GM12875 (cell line): ENCODE measurements at regions not wholly inside any gene's neighbourhood (a gene's known extent, or its start where the extent isn't known, plus 50 kb on each side); places are given as distances from the start of the nearest gene placed in this dataset.
"Not testable (repeated sequence)": the region's sequence is repeated elsewhere in the genome, so short reads cannot be mapped to it uniquely, and the experiment has no call there.

Source experiments
- H3K4me3 ChIP-seq: one replicate; pipeline ENCODE4 v1.5.1; 2011; ENCODE audit warnings: low read depth, low read length, control low read depth
- CTCF ChIP-seq: IDR thresholded peaks from 2 replicates; pipeline ENCODE4 v1.5.1; 2011; ENCODE audit warnings: low read depth, mild to moderate bottlenecking, control low read depth, inconsistent platforms, low read length, moderate library complexity, borderline replicate concordance; ENCODE audit not compliant: insufficient read depth

DNA sequence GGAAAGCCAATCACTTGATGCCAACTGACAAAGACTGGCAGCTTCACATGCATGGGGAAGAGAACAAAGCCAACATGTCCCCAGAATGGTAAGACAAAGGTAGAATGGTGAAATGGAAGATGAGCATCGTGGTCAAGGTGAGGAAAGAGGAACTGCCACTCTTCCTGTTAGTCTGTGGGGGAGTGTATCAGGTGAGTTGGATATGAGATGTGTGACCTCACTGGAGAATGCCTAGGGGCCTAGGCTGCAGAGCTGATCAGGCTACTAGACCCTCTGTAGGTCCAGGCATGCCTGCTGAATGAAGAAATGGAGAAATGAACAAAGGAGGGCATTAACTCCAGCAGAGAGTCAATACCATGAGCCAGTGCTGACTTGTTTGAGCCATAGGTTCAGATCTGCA lies 112.4 kb upstream of the SLC1A3 start:
- H3K4me3 ChIP-seq: no peak overlapping the region
- no peak for TF ChIP-seq CTCF

- H3K4me3 ChIP-seq: no peak overlapping the region
- no peak for TF ChIP-seq CTCF
These were observed 111.4 kb upstream of the SLC1A3 start for GRCh38 chr5:36494841-36495601.

DNA sequence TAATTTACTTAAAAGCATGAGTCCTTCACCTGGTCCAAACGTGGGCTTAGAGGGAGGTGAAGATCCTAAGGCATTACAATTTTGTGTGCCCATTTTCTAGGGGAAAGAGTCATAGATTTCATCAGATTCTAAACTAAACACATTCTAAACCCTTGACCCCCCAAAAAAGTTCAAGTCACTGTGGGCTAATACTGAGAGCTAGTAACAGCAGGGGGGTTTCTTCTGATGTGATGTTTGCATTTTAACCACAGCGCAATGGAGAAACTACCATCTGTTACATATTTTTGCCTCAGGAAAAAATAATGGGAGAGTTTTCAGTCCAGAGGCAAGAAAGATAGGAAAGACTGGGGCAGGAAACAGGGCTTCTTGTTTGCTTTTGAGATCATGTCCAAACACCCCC lies 110.8 kb upstream of the SLC1A3 start:
- no peak overlapping the region for H3K4me3 ChIP-seq
- TF ChIP-seq CTCF: no peak

DNA sequence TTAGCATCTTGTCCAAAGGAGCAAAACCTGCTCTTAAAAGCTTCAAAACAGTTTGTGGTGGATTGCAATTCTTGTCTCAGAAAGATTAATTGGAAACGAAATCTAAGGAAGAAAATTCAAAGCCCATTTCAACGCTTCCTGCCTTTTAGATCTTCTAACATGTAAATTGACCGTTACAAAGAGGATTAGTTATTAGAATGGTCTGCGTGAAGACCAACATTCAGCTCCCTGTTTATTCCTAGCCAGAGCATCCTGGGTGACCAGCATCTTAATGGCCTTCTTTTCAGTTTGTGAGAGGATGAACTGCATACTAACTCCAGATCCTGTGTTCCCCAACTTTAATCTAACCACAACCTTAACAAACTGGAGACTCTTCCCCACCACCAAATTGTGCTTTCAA lies 109.9 kb upstream of the SLC1A3 start:
- no peak overlapping the region for H3K4me3 ChIP-seq
- no peak for TF ChIP-seq CTCF

- H3K4me3 ChIP-seq: no peak overlapping the region
These were observed 103.8 kb upstream of the SLC1A3 start for GRCh38 chr5:36502608-36503007.

GRCh38 chr5:36505021-36505420 lies 101.4 kb upstream of the SLC1A3 start:
- no peak overlapping the region for H3K4me3 ChIP-seq
- no peak for TF ChIP-seq CTCF

More at GRCh38 chr5:36502608-36503007, 103.8 kb upstream of the SLC1A3 start:
- no peak for TF ChIP-seq CTCF

GRCh38 chr5:36507332-36507952 lies 99.0 kb upstream of the SLC1A3 start:
- TF ChIP-seq CTCF: peak; percentile 79
- no peak overlapping the region for H3K4me3 ChIP-seq

DNA sequence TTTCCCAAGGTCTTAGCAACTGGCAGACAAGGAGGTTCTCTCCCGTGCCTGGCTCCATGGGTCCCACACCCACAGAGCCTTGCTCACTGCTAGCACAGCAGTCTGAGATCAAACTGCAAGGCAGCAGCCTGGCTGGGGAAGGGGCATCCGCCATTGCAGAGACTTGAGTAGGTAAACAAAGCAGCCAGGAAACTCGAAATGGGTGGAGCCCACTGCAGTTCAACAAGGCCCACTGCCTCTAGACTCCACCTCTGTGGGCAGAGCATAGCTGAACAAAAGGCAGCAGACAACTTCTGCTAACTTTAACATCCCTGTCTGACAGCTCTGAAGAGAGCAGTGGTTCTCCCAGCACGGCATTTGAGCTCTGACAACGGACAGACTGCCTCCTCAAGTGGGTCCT lies 98.1 kb upstream of the SLC1A3 start:
- not testable (repeated sequence) for H3K4me3 ChIP-seq

DNA sequence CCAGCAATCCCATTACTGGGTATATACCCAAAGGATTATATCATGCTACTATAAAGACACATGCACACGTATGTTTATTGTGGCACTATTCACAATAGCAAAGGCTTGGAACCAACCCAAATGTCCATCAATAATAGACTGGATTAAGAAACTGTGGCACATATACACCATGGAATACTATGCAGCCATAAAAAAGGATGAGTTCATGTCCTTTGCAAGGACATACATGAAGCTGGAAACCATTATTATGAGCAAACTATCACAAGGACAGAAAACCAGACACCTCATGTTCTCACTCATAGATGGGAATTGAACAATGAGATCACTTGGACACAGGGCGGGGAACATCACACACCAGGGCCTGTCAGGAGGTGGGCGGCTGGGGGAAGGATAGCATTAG lies 92.8 kb upstream of the SLC1A3 start:
- not testable (repeated sequence) for H3K4me3 ChIP-seq
